Nephron (organoid): ENCODE measurements at regions not wholly inside any gene's neighbourhood (a gene's known extent, or its start where the extent isn't known, plus 50 kb on each side); places are given as distances from the start of the nearest gene placed in this dataset.

ENCODE experiments used
- H3K27ac Mint-ChIP-seq, 3 experiments: 2 replicates each; pipeline ENCODE4 v1.8.0; 2020; ENCODE audit warnings: mixed read lengths in 3 of 3, mild to moderate bottlenecking in 2 of 3, moderate library complexity in 1 of 3
- H3K27me3 Mint-ChIP-seq: 2 replicates; pipeline ENCODE4 v1.8.0; 2021; ENCODE audit warnings: low read depth, mild to moderate bottlenecking, moderate library complexity, mixed read lengths
- H3K36me3 Mint-ChIP-seq: 2 replicates; pipeline ENCODE4 v1.8.0; 2020; ENCODE audit warnings: low read depth, mixed read lengths
- H3K4me1 Mint-ChIP-seq: 2 replicates; pipeline ENCODE4 v1.8.0; 2020; ENCODE audit warnings: mixed read lengths
- H3K4me3 Mint-ChIP-seq, 3 experiments: 2 replicates each; pipeline ENCODE4 v1.8.0; 2020; ENCODE audit warnings: mild to moderate bottlenecking in 3 of 3, mixed read lengths in 3 of 3, moderate library complexity in 2 of 3
- H3K9me3 Mint-ChIP-seq: 2 replicates; pipeline ENCODE4 v1.8.0; 2020; ENCODE audit warnings: mixed read lengths
- TF ChIP-seq, protein P1 (sequence below), 3 experiments: fragments of 200-600 bp; sonication (generic); IDR thresholded peaks; one replicate each; pipeline ENCODE4 v1.5.0; 2021; ENCODE audit warnings: antibody characterized with exemption in 3 of 3; ENCODE audit not compliant: unreplicated experiment in 3 of 3

- H3K4me1 Mint-ChIP-seq, result peaks cover 28% of the 10 kb centered on the region
- H3K27ac Mint-ChIP-seq, result peak overlapping the region; percentile 20 to 78 (median 67)
- H3K4me3 Mint-ChIP-seq, result no peak overlapping the region
- peaks cover 13% of the 10 kb centered on the region for H3K27me3 Mint-ChIP-seq
- H3K36me3 Mint-ChIP-seq, result no peaks in the 10 kb centered on the region
- H3K9me3 Mint-ChIP-seq, result no peaks in the 10 kb centered on the region
- TF ChIP-seq, protein P1, sequence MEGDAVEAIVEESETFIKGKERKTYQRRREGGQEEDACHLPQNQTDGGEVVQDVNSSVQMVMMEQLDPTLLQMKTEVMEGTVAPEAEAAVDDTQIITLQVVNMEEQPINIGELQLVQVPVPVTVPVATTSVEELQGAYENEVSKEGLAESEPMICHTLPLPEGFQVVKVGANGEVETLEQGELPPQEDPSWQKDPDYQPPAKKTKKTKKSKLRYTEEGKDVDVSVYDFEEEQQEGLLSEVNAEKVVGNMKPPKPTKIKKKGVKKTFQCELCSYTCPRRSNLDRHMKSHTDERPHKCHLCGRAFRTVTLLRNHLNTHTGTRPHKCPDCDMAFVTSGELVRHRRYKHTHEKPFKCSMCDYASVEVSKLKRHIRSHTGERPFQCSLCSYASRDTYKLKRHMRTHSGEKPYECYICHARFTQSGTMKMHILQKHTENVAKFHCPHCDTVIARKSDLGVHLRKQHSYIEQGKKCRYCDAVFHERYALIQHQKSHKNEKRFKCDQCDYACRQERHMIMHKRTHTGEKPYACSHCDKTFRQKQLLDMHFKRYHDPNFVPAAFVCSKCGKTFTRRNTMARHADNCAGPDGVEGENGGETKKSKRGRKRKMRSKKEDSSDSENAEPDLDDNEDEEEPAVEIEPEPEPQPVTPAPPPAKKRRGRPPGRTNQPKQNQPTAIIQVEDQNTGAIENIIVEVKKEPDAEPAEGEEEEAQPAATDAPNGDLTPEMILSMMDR (IDR thresholded peaks at IDR 0.05; ENCODE audit: unreplicated experiment in 3 of 3), result no peak
These were observed 150.1 kb upstream of the ZNF644 start for GRCh38 chr1:91171898-91172297.

DNA sequence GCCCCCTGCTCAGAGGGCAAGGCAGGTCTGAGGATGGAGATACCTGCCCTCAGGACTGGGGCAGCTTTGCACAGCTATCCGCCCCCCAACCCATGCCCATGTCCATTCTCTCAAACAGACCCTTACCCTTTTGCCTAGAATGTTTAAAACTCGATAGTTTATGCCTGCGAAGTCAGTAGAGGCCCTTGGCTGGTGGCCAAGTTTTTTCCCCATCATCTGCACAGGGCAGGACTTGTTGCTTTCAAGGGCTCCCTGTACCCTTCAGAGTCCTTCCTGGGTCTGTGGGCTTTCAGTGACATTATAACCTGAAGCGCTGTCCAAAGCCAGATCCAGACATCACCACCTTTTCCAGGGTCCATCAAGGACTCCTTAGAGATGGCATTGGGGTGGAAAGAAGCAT is 148.7 kb upstream of the ZNF644 start:
- TF ChIP-seq, protein P1 (IDR thresholded peaks at IDR 0.05; ENCODE audit: unreplicated experiment in 3 of 3), result no peak
- no peak overlapping the region for H3K4me3 Mint-ChIP-seq
- H3K27ac Mint-ChIP-seq, result no peak overlapping the region
- H3K27me3 Mint-ChIP-seq, result peaks cover 13% of the 10 kb centered on the region
- no peaks in the 10 kb centered on the region for H3K36me3 Mint-ChIP-seq
- H3K4me1 Mint-ChIP-seq, result peaks cover 28% of the 10 kb centered on the region
- H3K9me3 Mint-ChIP-seq, result no peaks in the 10 kb centered on the region

DNA sequence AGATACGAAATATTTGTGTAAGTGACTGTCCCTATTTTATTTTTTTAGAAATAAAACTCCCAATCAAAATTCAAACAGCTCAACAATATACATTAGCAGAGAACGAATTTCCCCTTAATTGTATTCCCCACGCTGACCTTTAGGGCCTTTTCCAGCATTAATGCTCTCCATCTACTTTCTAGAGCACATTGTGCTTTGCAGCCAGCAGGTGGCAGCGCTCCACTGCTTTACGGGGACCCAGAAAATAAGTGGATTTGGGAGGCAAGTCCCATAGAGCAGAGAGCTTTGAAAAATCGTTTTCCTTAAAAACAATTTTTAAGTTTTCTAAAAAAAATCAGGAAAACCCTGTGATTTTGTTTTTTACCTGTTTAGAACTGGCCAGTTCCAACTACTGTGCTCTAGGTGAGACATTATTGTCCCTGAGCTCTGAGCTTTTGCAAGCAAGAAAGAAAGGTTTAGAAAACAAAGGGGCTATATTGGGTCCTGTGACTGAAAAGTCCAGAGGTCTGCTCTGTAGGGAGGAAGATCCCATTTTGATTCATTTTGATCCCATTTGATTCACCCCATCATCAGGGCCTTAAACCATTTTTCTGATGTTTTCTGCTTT is 144.4 kb upstream of the ZNF644 start:
- Mint-ChIP-seq H3K9me3 (no peaks in the 10 kb centered on the region), H3K27ac (no peak overlapping the region), H3K27me3 (peaks cover 35% of the 10 kb centered on the region), H3K36me3 (no peaks in the 10 kb centered on the region), H3K4me3 (no peak overlapping the region), H3K4me1 (no peaks in the 10 kb centered on the region)
- TF ChIP-seq, protein P1 (IDR thresholded peaks at IDR 0.05; ENCODE audit: unreplicated experiment in 3 of 3), result peak; percentile 87 to 91 (median 89)

DNA sequence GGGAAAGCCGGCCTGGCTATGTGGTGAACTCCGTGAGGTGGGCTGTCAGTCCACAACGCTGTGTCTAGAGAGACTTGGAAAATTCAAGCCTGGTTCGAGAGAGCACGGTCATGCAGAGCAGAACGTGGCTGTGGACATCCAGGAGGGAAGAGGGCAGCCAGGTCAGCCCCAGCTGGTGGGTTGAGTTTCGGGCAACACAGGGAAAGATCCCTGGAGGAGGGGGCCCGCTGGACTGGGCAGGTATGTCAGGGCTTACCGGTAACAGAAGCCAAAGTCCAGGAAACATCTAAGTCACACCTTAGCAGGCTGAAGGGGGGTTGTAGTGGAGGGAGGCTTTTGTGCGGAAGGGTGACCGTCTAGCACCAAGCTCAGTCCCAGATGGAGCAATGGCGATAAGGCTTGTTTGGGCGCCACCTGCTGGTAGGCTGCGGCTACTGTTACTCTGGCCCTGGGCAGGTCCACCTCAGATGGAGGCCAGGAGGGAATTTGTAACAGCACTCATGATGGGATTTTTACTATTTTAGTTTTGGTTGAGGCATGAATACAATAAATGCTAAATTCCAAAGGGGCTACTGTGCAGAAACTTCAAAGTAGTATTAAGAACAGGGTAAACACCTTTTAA is 143.3 kb upstream of the ZNF644 start:
- TF ChIP-seq, protein P1 (IDR thresholded peaks at IDR 0.05; ENCODE audit: unreplicated experiment in 3 of 3), result peak; percentile 89 to 94 (median 91)
- H3K4me3 Mint-ChIP-seq, result no peak overlapping the region
- H3K27ac Mint-ChIP-seq, result no peak overlapping the region
- no peaks in the 10 kb centered on the region for H3K36me3 Mint-ChIP-seq
- peaks cover 6% of the 10 kb centered on the region for H3K4me1 Mint-ChIP-seq
- no peaks in the 10 kb centered on the region for H3K9me3 Mint-ChIP-seq
- peaks cover 29% of the 10 kb centered on the region for H3K27me3 Mint-ChIP-seq

DNA sequence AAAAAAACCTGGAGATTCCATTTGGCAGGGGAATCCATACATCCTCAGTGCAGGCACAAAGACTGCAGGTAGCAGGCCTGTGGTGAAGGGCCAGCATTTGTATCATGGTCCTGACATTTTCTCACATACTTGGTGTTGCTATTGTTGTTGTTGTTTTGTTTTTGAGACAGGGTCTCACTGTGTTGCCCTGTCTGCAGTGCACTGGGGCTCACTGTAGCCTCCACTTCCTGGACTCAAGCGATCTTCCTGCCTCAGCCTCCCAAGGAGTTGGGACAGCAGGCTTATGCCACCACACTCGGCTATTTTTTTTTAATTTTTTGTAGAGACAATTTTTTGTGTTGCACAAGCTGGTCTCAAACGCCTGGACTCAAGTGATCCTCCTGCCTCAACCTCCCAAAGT is 140.8 kb upstream of the ZNF644 start:
- Mint-ChIP-seq H3K27me3 (peaks cover 29% of the 10 kb centered on the region), H3K36me3 (no peaks in the 10 kb centered on the region), H3K27ac (no peak overlapping the region), H3K4me1 (peaks cover 6% of the 10 kb centered on the region), H3K4me3 (no peak overlapping the region), H3K9me3 (no peaks in the 10 kb centered on the region)
- TF ChIP-seq, protein P1 (IDR thresholded peaks at IDR 0.05; ENCODE audit: unreplicated experiment in 3 of 3), result no peak

DNA sequence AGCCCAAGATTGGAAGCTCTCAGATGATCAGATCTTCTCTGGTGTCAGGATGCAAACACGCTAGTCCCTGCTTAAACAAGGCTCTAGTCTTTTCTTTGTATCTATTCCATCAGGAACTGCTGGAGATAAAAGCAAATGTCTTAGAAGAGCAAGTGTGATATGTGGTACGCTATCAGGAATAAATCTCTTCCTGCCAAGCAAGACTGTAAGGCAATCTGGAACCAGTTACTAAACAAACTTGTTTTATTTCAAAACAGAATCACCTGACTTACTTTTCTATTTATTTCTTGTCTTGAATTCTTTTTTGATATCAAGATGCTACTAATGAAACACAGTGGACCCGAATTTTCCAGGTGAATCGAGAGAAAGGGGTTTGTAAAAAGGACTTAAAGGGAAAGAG is 139.9 kb upstream of the ZNF644 start:
- Mint-ChIP-seq H3K4me1 (peaks cover 6% of the 10 kb centered on the region), H3K4me3 (no peak overlapping the region), H3K27ac (no peak overlapping the region), H3K9me3 (no peaks in the 10 kb centered on the region), H3K27me3 (peaks cover 31% of the 10 kb centered on the region), H3K36me3 (no peaks in the 10 kb centered on the region)
- TF ChIP-seq, protein P1 (IDR thresholded peaks at IDR 0.05; ENCODE audit: unreplicated experiment in 3 of 3), result no peak
